ENCODE measurements at regions not wholly inside any gene's neighbourhood (a gene's known extent, or its start where the extent isn't known, plus 50 kb on each side); places are given as distances from the start of the nearest gene placed in this dataset.

- Mint-ChIP-seq H3K4me1 (ENCODE audit: low read depth) (peaks cover 20% of the 10 kb centered on the region), H3K9me3 (no peaks in the 10 kb centered on the region), H3K4me3 (no peak overlapping the region), H3K36me3 (ENCODE audit: low read depth) (no peaks in the 10 kb centered on the region), H3K27me3 (no peaks in the 10 kb centered on the region), H3K27ac (no peak overlapping the region)
Measured at GRCh38 chr5:173739741-173740140, 123.3 kb upstream of the BOD1 start.

GRCh38 chr5:173740400-173740799 lies 124.0 kb upstream of the BOD1 start:
- no peak overlapping the region for H3K4me3 Mint-ChIP-seq
- no peak overlapping the region for H3K27ac Mint-ChIP-seq
- H3K9me3 Mint-ChIP-seq, result no peaks in the 10 kb centered on the region
- no peaks in the 10 kb centered on the region for H3K27me3 Mint-ChIP-seq
- peaks cover 20% of the 10 kb centered on the region for H3K4me1 Mint-ChIP-seq (ENCODE audit: low read depth)
- no peaks in the 10 kb centered on the region for H3K36me3 Mint-ChIP-seq (ENCODE audit: low read depth)

GRCh38 chr5:173741087-173741486 lies 124.6 kb upstream of the BOD1 start:
- H3K4me1 Mint-ChIP-seq (ENCODE audit: low read depth), result peaks cover 20% of the 10 kb centered on the region
- no peaks in the 10 kb centered on the region for H3K36me3 Mint-ChIP-seq (ENCODE audit: low read depth)
- H3K27ac Mint-ChIP-seq, result no peak overlapping the region
- no peak overlapping the region for H3K4me3 Mint-ChIP-seq
- no peaks in the 10 kb centered on the region for H3K9me3 Mint-ChIP-seq
- no peaks in the 10 kb centered on the region for H3K27me3 Mint-ChIP-seq

- H3K4me3 Mint-ChIP-seq, result no peak overlapping the region
- H3K27ac Mint-ChIP-seq, result no peak overlapping the region
- H3K9me3 Mint-ChIP-seq, result no peaks in the 10 kb centered on the region
- no peaks in the 10 kb centered on the region for H3K36me3 Mint-ChIP-seq (ENCODE audit: low read depth)
- H3K27me3 Mint-ChIP-seq, result no peaks in the 10 kb centered on the region
- H3K4me1 Mint-ChIP-seq (ENCODE audit: low read depth), result peaks cover 14% of the 10 kb centered on the region
Measured at GRCh38 chr5:173741729-173742431, 125.4 kb upstream of the BOD1 start.

- no peaks in the 10 kb centered on the region for H3K9me3 Mint-ChIP-seq
- no peak overlapping the region for H3K27ac Mint-ChIP-seq
- no peaks in the 10 kb centered on the region for H3K27me3 Mint-ChIP-seq
- no peaks in the 10 kb centered on the region for H3K36me3 Mint-ChIP-seq (ENCODE audit: low read depth)
- H3K4me1 Mint-ChIP-seq (ENCODE audit: low read depth), result peaks cover 11% of the 10 kb centered on the region
- H3K4me3 Mint-ChIP-seq, result no peak overlapping the region
Measured at GRCh38 chr5:173742432-173742816, 126.0 kb upstream of the BOD1 start.

GRCh38 chr5:173743641-173744343 lies 127.3 kb upstream of the BOD1 start:
- Mint-ChIP-seq H3K36me3 (ENCODE audit: low read depth) (no peaks in the 10 kb centered on the region), H3K9me3 (no peaks in the 10 kb centered on the region), H3K4me1 (ENCODE audit: low read depth) (peaks cover 9% of the 10 kb centered on the region), H3K27me3 (no peaks in the 10 kb centered on the region), H3K27ac (no peak overlapping the region), H3K4me3 (no peak overlapping the region)

- Mint-ChIP-seq H3K4me3 (no peak overlapping the region), H3K4me1 (ENCODE audit: low read depth) (peaks cover 9% of the 10 kb centered on the region), H3K27me3 (no peaks in the 10 kb centered on the region), H3K36me3 (ENCODE audit: low read depth) (no peaks in the 10 kb centered on the region), H3K27ac (no peak overlapping the region), H3K9me3 (no peaks in the 10 kb centered on the region)
Measured at GRCh38 chr5:173744551-173744950, 128.1 kb upstream of the BOD1 start.

- Mint-ChIP-seq H3K4me3 (no peak overlapping the region), H3K9me3 (no peaks in the 10 kb centered on the region), H3K36me3 (ENCODE audit: low read depth) (no peaks in the 10 kb centered on the region), H3K27me3 (no peaks in the 10 kb centered on the region), H3K27ac (no peak overlapping the region), H3K4me1 (ENCODE audit: low read depth) (peaks cover 9% of the 10 kb centered on the region)
Measured at GRCh38 chr5:173745123-173745522, 128.7 kb upstream of the BOD1 start.

GRCh38 chr5:173745557-173745956 lies 129.1 kb upstream of the BOD1 start:
- Mint-ChIP-seq H3K27ac (no peak overlapping the region), H3K27me3 (no peaks in the 10 kb centered on the region), H3K36me3 (ENCODE audit: low read depth) (no peaks in the 10 kb centered on the region), H3K9me3 (no peaks in the 10 kb centered on the region), H3K4me3 (no peak overlapping the region), H3K4me1 (ENCODE audit: low read depth) (peaks cover 9% of the 10 kb centered on the region)

- H3K9me3 Mint-ChIP-seq, result no peaks in the 10 kb centered on the region
- no peak overlapping the region for H3K4me3 Mint-ChIP-seq
- no peaks in the 10 kb centered on the region for H3K36me3 Mint-ChIP-seq (ENCODE audit: low read depth)
- peaks cover 9% of the 10 kb centered on the region for H3K4me1 Mint-ChIP-seq (ENCODE audit: low read depth)
- no peak overlapping the region for H3K27ac Mint-ChIP-seq
- no peaks in the 10 kb centered on the region for H3K27me3 Mint-ChIP-seq
Measured at GRCh38 chr5:173746047-173746646, 129.7 kb upstream of the BOD1 start.

- Mint-ChIP-seq H3K4me1 (ENCODE audit: low read depth) (no peaks in the 10 kb centered on the region), H3K9me3 (no peaks in the 10 kb centered on the region), H3K36me3 (ENCODE audit: low read depth) (no peaks in the 10 kb centered on the region), H3K4me3 (no peak overlapping the region), H3K27ac (no peak overlapping the region), H3K27me3 (no peaks in the 10 kb centered on the region)
Measured at GRCh38 chr5:173747876-173748275, 131.4 kb upstream of the BOD1 start.

- no peaks in the 10 kb centered on the region for H3K4me1 Mint-ChIP-seq (ENCODE audit: low read depth)
- H3K27me3 Mint-ChIP-seq, result no peaks in the 10 kb centered on the region
- H3K27ac Mint-ChIP-seq, result no peak overlapping the region
- H3K4me3 Mint-ChIP-seq, result no peak overlapping the region
- H3K36me3 Mint-ChIP-seq (ENCODE audit: low read depth), result no peaks in the 10 kb centered on the region
- no peaks in the 10 kb centered on the region for H3K9me3 Mint-ChIP-seq
Measured at GRCh38 chr5:173750538-173751265, 134.3 kb upstream of the BOD1 start.

- Mint-ChIP-seq H3K27ac (no peak overlapping the region), H3K9me3 (no peaks in the 10 kb centered on the region)
Measured at GRCh38 chr5:173751266-173751600, 134.8 kb upstream of the BOD1 start.

GRCh38 chr5:173752653-173753052 lies 135.5 kb upstream of the CPEB4 start:
- no peaks in the 10 kb centered on the region for H3K27me3 Mint-ChIP-seq
- H3K27ac Mint-ChIP-seq, result no peak overlapping the region
- no peaks in the 10 kb centered on the region for H3K9me3 Mint-ChIP-seq
- H3K4me1 Mint-ChIP-seq (ENCODE audit: low read depth), result no peaks in the 10 kb centered on the region
- H3K4me3 Mint-ChIP-seq, result no peak overlapping the region
- H3K36me3 Mint-ChIP-seq (ENCODE audit: low read depth), result no peaks in the 10 kb centered on the region

More at GRCh38 chr5:173751266-173751600, 134.8 kb upstream of the BOD1 start:
- Mint-ChIP-seq H3K4me1 (ENCODE audit: low read depth) (no peaks in the 10 kb centered on the region), H3K4me3 (no peak overlapping the region), H3K36me3 (ENCODE audit: low read depth) (no peaks in the 10 kb centered on the region), H3K27me3 (no peaks in the 10 kb centered on the region)
